NCI-H1092 treated with DMSO at 0.1 percent for 48 hours (cell line): ENCODE measurements at regions not wholly inside any gene's neighbourhood (a gene's known extent, or its start where the extent isn't known, plus 50 kb on each side); places are given as distances from the start of the nearest gene placed in this dataset.
"Not testable (repeated sequence)": the region's sequence is repeated elsewhere in the genome, so short reads cannot be mapped to it uniquely, and the experiment has no call there.

Experiments
- DNase-seq: peaks from one replicate; lab custom pipeline; 2025; lab: John Stamatoyannopoulos, UW

GRCh38 chr12:23368590-23368989 is 580.9 kb downstream of the SOX5 start:
- DNase-seq, result no peak

- DNase-seq, result no peak
These were observed 573.8 kb downstream of the SOX5 start for GRCh38 chr12:23375621-23376020.

GRCh38 chr12:23376238-23376637 is 573.2 kb downstream of the SOX5 start:
- no peak for DNase-seq

GRCh38 chr12:23380419-23381100 is 568.9 kb downstream of the SOX5 start:
- no peak for DNase-seq

GRCh38 chr12:23388898-23389297 is 560.6 kb downstream of the SOX5 start:
- not testable (repeated sequence) for DNase-seq

GRCh38 chr12:23389315-23389714 is 560.2 kb downstream of the SOX5 start:
- DNase-seq, result not testable (repeated sequence)

GRCh38 chr12:23399402-23399933 is 550.0 kb downstream of the SOX5 start:
- DNase-seq, result peak; percentile 48

- DNase-seq, result no peak
These were observed 534.3 kb downstream of the SOX5 start for GRCh38 chr12:23415180-23415579.

GRCh38 chr12:23421556-23421955 is 527.9 kb downstream of the SOX5 start:
- no peak for DNase-seq

GRCh38 chr12:23423097-23423687 is 526.3 kb downstream of the SOX5 start:
- DNase-seq, result no peak

- DNase-seq, result no peak
These were observed 525.7 kb downstream of the SOX5 start for GRCh38 chr12:23423796-23424195.

- DNase-seq, result no peak
These were observed 524.8 kb downstream of the SOX5 start for GRCh38 chr12:23424685-23425084.

- DNase-seq, result no peak
These were observed 523.1 kb downstream of the SOX5 start for GRCh38 chr12:23426328-23426727.

- DNase-seq, result no peak
These were observed 520.7 kb downstream of the SOX5 start for GRCh38 chr12:23428758-23429157.

- DNase-seq, result peak; percentile 31
These were observed 518.5 kb downstream of the SOX5 start for GRCh38 chr12:23431006-23431405.

GRCh38 chr12:23433121-23433520 is 516.3 kb downstream of the SOX5 start:
- no peak for DNase-seq

GRCh38 chr12:23434154-23434553 is 515.3 kb downstream of the SOX5 start:
- DNase-seq, result no peak

- peak; percentile 81 for DNase-seq
These were observed 502.7 kb downstream of the SOX5 start for GRCh38 chr12:23446746-23447145.

GRCh38 chr12:23450810-23451209 is 498.7 kb downstream of the SOX5 start:
- no peak for DNase-seq

- no peak for DNase-seq
These were observed 494.2 kb downstream of the SOX5 start for GRCh38 chr12:23455283-23455682.

- no peak for DNase-seq
These were observed 490.8 kb downstream of the SOX5 start for GRCh38 chr12:23458640-23459039.

- DNase-seq, result no peak
These were observed 486.9 kb downstream of the SOX5 start for GRCh38 chr12:23462546-23462945.

GRCh38 chr12:23463172-23463571 is 486.3 kb downstream of the SOX5 start:
- no peak for DNase-seq
